HEK293 (cell line): ENCODE measurements at regions not wholly inside any gene's neighbourhood (a gene's known extent, or its start where the extent isn't known, plus 50 kb on each side); places are given as distances from the start of the nearest gene placed in this dataset.

Experiments
- CTCF ChIP-seq: fragments of 450-650 bp; formaldehyde crosslinking; IDR thresholded peaks from 2 replicates; pipeline ENCODE4 v1.5.1; 2016; ENCODE audit warnings: missing biosample characterization, missing genetic modification characterization
- MZF1 ChIP-seq: fragments of 450-650 bp; formaldehyde crosslinking; IDR thresholded peaks from 2 replicates; pipeline ENCODE4 v1.5.1; 2017; ENCODE audit warnings: missing biosample characterization, missing genetic modification characterization, borderline replicate concordance
- PRDM10 ChIP-seq: fragments of 450-650 bp; formaldehyde crosslinking; IDR thresholded peaks from 2 replicates; pipeline ENCODE4 v1.5.1; 2016; ENCODE audit warnings: missing biosample characterization, missing genetic modification characterization
- REST ChIP-seq: fragments of 450-650 bp; formaldehyde crosslinking; IDR thresholded peaks from 2 replicates; pipeline ENCODE4 v1.5.1; 2016; ENCODE audit warnings: missing biosample characterization, missing genetic modification characterization
- ZBTB26 ChIP-seq: fragments of 450-650 bp; formaldehyde crosslinking; optimal IDR thresholded peaks from 2 replicates; pipeline ENCODE3; 2016; ENCODE audit warnings: missing biosample characterization, mild to moderate bottlenecking, missing genetic modification characterization
- ZBTB8A ChIP-seq: fragments of 450-650 bp; formaldehyde crosslinking; IDR thresholded peaks from 2 replicates; pipeline ENCODE4 v1.5.1; 2016; ENCODE audit warnings: missing biosample characterization, missing genetic modification characterization
- ZNF10 ChIP-seq: fragments of 450-650 bp; formaldehyde crosslinking; IDR thresholded peaks from 2 replicates; pipeline ENCODE4 v1.5.1; 2017; ENCODE audit warnings: missing biosample characterization, missing genetic modification characterization
- ZNF24 ChIP-seq: fragments of 450-650 bp; formaldehyde crosslinking; IDR thresholded peaks from 2 replicates; pipeline ENCODE4 v1.5.1; 2016; ENCODE audit warnings: missing biosample characterization, missing genetic modification characterization
- ZNF548 ChIP-seq: fragments of 450-650 bp; formaldehyde crosslinking; IDR thresholded peaks from 2 replicates; pipeline ENCODE4 v1.5.1; 2016; ENCODE audit warnings: missing biosample characterization, missing genetic modification characterization
- ZNF558 ChIP-seq: fragments of 450-650 bp; formaldehyde crosslinking; IDR thresholded peaks from 2 replicates; pipeline ENCODE4 v1.5.1; 2016; ENCODE audit warnings: missing biosample characterization, missing genetic modification characterization
- ZNF561 ChIP-seq: fragments of 450-650 bp; IDR thresholded peaks from 2 replicates; pipeline ENCODE4 v1.5.1; 2018; ENCODE audit warnings: missing biosample characterization, missing genetic modification characterization, borderline replicate concordance

- TF ChIP-seq CTCF (tag by site-specific recombination) (no peak), ZBTB26 (tag by site-specific recombination) (no peak), ZNF561 (no peak), MZF1 (tag by site-specific recombination) (no peak), PRDM10 (no peak), ZBTB8A (no peak), ZNF24 (tag by site-specific recombination) (no peak), ZNF548 (no peak), ZNF10 (tag by site-specific recombination) (no peak), ZNF558 (no peak), REST (tag by site-specific recombination) (no peak)
These were observed 571.0 kb upstream of the KLHL4 start for GRCh38 chrX:86946569-86946968.
